AG09309 (cell line): ENCODE measurements at regions not wholly inside any gene's neighbourhood (a gene's known extent, or its start where the extent isn't known, plus 50 kb on each side); places are given as distances from the start of the nearest gene placed in this dataset.

Experiments used
- DNase-seq: peaks from one replicate; pipeline ENCODE4 v3.0.0-alpha.2; 2010; ENCODE audit warnings: low read depth
- H3K4me3 ChIP-seq: 2 replicates; pipeline ENCODE4 v1.5.1; 2011; ENCODE audit warnings: mild to moderate bottlenecking, low read depth, low read length, moderate library complexity; ENCODE audit not compliant: control insufficient read depth
- TF ChIP-seq, protein P1 (sequence below): IDR thresholded peaks from 2 replicates; pipeline ENCODE4 v1.5.1; 2011; ENCODE audit warnings: mild to moderate bottlenecking, low read depth, low read length, inconsistent platforms; ENCODE audit not compliant: insufficient read depth, control insufficient read depth; ENCODE audit errors: missing control alignments

DNA sequence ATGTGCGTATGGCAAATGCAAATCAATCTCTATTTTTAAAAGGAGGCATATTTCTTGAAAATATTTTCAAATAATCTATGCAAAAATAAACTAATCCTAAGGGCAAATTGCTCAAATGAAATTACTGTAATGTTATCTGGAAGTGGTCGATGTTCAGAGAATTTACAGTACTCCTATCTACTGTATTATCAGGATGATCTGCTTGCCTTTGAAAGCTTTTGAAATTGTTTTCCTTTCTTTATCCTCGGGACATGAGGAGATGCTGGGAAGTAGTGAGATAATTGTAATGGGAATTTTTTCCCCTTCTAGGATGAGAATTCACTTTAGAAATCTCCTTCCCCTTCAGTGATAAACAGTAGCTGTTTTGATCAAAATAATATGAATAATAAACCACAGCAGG, 577.2 kb upstream of the MIR17HG start:
- no peak overlapping the region for H3K4me3 ChIP-seq
- TF ChIP-seq, protein P1, sequence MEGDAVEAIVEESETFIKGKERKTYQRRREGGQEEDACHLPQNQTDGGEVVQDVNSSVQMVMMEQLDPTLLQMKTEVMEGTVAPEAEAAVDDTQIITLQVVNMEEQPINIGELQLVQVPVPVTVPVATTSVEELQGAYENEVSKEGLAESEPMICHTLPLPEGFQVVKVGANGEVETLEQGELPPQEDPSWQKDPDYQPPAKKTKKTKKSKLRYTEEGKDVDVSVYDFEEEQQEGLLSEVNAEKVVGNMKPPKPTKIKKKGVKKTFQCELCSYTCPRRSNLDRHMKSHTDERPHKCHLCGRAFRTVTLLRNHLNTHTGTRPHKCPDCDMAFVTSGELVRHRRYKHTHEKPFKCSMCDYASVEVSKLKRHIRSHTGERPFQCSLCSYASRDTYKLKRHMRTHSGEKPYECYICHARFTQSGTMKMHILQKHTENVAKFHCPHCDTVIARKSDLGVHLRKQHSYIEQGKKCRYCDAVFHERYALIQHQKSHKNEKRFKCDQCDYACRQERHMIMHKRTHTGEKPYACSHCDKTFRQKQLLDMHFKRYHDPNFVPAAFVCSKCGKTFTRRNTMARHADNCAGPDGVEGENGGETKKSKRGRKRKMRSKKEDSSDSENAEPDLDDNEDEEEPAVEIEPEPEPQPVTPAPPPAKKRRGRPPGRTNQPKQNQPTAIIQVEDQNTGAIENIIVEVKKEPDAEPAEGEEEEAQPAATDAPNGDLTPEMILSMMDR: no peak
- no peak for DNase-seq

DNA sequence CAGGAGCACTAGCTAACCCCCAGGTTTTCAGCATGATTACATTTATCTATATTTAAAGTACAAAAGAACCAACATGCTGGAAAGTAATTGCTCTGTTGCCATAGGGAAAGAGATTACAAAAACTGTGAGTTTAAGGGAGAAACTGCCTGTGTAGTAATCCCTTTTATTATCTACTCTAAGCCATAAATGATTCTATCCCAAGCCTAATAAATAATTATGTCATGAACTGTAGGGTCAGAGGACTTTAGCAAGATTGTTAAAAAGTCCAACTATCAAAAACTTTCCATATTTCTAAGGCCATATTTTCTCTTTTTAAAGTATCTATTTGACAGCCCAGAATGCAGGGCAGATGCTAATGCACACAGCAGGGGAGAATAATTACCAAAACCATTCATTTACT, 573.8 kb upstream of the MIR17HG start:
- no peak overlapping the region for H3K4me3 ChIP-seq
- DNase-seq: no peak
- TF ChIP-seq, protein P1: no peak

DNA sequence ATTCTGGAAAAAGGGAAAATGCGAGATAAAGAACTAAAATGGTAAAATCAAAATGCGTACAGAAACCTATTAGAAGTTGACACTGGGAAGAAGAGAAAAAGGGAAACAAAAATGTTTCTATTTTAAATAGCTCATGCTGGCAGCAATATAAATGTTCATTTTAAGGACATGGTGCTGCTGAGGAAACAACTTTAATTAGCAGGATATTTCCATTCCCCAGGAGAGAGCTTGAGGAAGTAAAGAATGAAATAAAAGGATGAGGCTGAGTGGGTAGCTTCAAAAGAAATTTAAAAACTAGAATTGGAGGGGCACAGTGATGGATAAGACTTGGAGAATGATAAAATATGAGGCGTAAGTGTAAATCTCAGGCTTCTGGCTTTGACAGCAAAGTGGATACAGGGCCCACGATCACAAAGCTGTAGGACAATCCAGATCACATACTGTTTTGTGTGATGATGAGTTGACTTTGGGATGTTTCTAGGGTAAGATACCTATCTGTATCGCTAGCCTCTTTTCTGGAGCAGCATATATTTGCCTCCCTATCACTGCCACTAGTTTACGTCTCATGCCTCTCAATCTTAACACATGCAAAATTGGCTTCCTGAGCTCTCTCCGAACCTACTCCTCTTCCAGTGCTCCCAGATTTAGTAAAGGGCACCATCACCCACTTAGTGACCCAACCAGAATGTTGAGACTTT, 571.3 kb upstream of the MIR17HG start:
- TF ChIP-seq, protein P1: no peak
- H3K4me3 ChIP-seq: no peak overlapping the region
- DNase-seq: no peak

DNA sequence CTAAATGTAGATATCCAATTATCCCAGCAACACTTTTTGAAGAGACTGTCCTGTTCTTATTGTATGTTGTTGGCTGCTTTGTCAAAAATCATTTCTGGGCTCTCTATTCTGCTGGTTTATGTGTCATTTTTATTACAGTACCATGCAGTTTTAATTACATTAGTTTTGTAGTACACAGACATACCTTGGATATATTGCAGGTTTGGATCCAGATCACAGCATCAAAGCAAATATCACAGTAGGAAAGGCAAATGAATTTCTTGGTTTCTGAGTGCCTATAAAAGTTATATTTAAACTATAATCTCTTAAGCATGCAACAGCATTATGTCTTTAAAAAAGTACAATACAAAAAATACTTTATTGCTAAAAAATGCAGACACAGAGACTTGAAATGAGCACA, 564.2 kb upstream of the MIR17HG start:
- TF ChIP-seq, protein P1: no peak
- no peak overlapping the region for H3K4me3 ChIP-seq
- DNase-seq: no peak

DNA sequence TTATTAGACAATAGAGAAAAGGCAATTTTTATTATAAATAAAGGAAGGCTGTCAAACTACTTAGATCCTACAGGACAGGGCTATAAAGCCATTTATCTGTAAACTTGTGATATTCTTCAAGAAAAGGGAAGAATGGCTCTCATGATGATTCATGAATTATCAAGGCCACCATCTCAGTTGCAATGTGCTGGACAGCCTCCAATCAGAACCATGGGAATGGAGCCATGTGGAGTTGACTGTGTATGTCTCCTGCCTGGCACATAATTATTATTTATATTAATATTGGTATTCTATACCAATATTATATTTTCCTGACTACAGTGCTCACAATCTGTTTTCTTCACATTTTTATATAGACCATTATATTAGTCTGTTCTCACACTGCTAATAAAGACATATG, 560.5 kb upstream of the MIR17HG start:
- TF ChIP-seq, protein P1: no peak
- DNase-seq: no peak
- no peak overlapping the region for H3K4me3 ChIP-seq

DNA sequence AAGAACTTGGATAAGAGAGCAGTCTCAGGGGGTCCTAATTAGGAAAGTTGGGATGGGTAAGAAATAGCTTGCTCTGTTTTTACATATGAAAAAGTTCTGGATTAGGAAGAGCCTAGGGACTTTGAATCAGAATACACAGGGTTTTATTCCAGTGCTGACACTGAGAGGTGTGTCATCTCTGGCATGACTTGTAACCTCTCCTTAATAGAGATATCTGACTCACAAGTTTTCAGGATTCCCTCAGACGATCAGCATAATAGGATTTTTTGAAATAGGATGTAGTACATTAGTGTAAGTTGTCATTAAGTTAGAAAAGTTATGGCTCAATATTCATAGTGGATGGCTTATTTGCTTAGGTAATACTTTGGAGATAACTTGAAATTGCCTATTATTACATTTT, 555.2 kb upstream of the MIR17HG start:
- TF ChIP-seq, protein P1: no peak
- no peak overlapping the region for H3K4me3 ChIP-seq
- no peak for DNase-seq
